ENCODE measurements at regions not wholly inside any gene's neighbourhood (a gene's known extent, or its start where the extent isn't known, plus 50 kb on each side); places are given as distances from the start of the nearest gene placed in this dataset.

DNA sequence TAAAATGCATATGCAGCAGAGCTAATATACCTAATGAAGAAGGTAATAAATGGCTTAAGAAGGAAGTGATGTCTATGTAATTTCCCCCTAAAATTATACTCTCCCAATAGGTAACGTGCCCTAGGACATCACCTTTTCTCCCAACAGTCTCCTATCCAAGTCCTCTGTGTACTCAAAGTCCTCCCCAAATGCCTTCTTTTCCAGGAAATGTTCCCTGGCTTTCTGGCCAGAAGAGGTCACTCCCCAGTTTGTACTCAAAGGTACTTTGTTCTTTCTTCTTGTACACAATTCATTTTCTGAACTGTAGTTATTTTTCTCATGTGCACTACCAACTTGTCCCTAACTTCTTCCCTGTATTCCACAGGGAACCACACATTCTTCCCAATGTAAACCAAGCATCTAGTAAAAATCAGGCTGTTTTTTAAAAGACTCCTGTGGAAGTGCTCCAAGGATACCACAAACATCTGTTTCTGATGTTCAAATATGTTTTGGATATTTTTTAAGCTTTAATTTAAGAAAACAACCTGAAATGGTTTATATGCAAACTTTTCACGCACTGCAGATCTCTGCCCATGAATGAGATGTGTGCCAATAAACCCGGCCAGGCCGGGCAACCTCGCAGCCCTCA lies 262.3 kb upstream of the KLF14 start:
- DNase-seq (ENCODE audit: low read depth): no peak

DNA sequence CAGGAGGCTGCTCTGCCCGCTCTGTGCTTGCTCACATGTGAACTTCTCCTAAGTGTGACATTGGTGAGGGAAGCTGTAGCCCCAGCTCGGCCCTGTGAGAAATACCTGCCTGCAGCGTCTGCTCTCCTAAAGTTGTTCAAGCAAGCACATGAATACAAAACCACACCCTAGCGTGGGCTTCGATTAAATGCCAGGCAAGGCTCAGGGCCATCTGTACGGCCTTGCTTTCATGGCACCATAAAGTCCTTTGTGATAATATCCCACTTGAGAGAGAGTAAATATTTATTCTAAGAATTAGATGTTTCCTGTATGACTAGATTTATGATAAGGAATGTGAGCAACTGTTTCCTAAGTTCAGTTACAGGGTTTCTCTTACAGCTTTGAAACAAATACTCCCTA lies 262.8 kb upstream of the KLF14 start:
- DNase-seq (ENCODE audit: low read depth): no peak

DNA sequence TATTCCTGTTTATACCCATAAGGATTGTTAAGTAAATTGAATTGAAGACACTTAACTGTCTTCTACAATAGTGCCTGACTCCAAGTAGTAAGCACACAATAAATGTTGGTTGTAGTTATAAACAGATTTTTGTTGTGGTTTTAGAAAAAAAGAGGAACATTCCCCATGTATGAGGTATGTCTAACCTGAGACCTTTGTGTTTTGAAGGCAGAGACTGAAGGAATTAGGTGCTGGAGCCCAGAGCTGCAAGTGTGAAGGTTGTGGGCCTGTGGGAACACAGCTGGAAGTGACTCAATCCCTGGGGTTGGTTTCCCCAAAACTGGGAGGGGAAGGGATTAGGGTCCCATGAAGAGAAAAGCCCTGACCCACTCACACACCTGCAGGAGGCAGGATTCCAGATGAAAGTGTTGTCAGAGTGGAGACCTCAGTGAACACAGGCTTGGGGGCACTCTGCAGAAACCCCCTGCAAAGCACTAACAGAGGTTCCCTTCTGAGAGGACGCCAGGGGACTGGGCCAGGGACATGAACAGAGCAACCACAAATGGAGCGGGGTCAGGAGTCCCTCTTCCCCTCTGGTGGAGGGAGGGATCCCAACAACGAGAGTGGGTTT lies 265.1 kb upstream of the KLF14 start:
- peak; percentile 31 for DNase-seq (ENCODE audit: low read depth)

DNA sequence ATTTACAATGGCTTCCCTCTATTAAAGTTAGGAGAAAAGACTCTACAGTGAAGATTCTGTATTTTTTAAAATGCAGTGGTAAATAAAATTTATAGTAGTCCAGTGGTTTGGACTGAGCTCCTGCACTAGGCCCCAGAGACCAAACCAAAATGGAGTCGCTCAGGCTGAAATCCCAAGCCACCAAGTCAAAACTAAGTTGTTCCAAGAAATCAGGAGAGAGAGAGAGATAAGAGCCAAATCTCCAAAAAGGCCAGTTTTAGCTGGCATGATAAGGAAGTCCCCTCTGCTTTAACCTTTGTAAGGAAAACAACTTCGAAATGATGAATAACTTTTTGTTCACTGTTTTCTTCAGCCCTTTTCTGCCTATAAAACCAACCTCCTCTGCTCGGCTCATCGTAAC lies 265.9 kb upstream of the KLF14 start:
- DNase-seq (ENCODE audit: low read depth): no peak

DNA sequence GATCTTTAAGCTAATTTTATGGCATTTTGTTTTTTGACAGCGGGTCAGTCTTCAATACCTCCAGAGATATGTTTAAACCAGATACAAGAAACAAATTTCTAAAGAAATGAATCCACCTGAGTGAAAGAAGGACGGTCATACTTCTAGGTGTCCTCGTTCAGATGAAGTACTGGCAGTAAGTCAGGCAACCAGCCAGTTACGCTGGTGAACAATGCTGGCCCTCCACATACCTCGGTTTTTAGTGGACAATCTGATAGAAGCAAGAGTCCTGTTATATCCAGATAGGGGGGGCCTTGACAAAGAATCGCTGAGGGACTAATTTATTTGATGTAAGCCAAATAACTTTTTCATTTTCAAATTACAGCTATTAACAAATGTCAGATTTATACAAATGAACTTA lies 266.4 kb upstream of the KLF14 start:
- DNase-seq (ENCODE audit: low read depth): no peak

DNA sequence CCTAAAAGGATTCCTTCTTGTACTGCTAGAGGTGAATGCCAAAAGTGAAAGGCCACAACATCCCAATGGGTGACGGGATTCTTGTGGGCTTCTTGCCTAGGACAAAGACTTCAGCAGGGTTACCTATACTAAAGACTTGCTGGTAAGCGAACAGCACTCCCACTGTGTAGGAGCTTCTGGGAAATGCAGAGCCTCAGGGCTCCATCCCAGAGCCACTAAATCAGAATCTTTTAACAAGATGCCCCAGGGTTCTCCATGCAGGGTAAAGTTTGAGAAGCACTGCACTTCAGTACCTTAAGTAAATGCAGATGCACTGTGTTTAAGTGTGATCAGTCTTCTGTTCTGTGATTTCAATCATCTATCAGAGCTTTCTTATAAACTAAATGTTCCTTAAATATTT lies 266.9 kb upstream of the KLF14 start:
- no peak for DNase-seq (ENCODE audit: low read depth)

DNA sequence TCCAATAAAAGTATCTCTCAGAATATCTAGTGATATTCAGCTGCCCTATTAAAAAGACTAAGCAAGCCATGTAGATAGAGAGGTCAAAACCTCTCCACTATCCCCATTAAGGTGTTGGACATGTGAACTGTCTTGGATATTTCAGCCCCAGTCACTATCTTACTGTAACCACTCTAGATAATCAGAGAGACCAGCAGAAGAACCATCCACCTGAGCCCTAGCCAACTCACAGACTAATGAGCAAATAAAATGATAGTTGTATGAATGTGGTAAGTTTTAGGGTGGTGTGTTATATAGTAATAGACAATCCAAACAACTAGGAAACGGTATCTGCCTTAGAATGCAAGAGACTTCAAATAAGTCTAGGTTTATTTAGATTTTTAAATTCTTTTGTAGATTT lies 268.6 kb upstream of the KLF14 start:
- no peak for DNase-seq (ENCODE audit: low read depth)

DNA sequence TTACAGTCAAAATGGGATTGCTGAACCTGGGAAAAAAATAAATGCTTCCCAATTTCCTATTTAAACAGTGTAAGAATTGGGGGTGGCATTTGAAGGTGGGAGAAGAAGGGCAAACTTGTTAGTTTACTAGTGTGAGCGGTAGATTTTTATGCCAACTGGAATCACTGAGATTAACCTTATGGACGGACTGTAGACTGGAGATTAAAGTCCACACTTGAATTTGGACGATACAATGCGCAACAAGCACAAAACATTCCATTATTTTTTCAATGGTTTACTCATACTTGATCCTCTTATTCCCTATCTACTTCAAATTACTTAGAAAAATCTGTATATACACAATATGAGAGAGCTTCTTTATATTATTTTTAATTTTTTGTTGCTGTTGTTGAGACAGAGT lies 269.6 kb upstream of the KLF14 start:
- DNase-seq (ENCODE audit: low read depth): no peak

DNA sequence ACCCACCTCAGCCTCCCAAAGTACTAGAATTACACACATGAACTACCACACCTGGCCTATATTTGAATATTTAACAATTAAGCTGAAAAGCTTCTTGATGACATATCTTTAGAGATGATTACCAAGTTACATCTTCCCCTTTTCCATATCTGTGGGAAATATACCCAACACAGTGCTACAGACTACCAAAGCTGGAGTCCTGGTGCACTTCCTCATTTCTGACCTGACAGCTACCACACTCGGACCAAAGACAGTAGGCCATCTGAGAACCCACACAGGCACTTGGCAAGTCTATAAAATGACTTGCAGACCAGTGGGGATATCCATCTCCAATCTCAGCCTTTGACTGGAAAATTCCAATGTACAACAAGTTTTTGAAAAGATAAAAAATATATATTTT lies 270.4 kb upstream of the KLF14 start:
- DNase-seq (ENCODE audit: low read depth): no peak

DNA sequence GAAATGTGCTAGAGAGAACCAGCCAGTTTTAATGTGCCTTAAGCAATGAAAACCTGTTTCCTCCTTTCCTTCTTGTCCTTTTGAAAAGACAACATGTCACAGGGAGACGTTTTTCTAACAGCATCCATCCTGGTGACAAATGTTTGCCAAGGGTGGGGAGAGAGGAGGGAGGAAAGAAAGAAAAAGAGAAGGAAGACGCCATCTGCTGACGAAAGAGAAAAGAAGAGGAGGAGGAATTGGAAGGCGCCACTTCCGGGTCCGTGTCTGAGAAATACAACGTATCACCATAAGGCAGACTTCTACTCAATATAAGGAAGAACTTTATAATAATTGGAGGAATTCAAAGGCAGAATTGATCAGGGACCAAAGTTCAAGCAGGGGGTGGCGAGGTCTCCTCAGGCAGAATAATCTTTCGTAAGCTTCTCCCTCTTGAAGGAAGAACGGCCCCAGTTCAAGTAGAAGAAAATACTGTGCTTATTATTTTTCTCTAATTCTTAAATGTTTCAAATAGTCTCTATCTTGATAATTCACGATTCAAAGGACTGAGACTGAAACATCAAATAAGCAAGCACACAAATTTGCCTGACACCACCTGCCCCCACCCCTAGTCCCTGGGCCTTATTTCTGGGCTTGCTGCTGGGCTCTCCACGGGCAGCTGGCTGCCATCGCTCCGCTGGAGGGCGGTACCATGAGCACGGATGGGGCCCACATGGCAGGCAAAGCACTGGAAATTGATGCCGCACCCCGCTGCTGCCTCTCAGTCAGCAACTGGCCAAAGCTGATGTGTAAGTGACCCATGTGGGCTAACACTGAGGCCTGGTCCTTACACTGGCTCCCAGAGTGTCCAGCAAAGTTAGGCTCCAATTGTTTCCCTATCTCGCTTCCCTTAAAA lies 273.7 kb upstream of the KLF14 start:
- peak; percentile 82 for DNase-seq (ENCODE audit: low read depth)

DNA sequence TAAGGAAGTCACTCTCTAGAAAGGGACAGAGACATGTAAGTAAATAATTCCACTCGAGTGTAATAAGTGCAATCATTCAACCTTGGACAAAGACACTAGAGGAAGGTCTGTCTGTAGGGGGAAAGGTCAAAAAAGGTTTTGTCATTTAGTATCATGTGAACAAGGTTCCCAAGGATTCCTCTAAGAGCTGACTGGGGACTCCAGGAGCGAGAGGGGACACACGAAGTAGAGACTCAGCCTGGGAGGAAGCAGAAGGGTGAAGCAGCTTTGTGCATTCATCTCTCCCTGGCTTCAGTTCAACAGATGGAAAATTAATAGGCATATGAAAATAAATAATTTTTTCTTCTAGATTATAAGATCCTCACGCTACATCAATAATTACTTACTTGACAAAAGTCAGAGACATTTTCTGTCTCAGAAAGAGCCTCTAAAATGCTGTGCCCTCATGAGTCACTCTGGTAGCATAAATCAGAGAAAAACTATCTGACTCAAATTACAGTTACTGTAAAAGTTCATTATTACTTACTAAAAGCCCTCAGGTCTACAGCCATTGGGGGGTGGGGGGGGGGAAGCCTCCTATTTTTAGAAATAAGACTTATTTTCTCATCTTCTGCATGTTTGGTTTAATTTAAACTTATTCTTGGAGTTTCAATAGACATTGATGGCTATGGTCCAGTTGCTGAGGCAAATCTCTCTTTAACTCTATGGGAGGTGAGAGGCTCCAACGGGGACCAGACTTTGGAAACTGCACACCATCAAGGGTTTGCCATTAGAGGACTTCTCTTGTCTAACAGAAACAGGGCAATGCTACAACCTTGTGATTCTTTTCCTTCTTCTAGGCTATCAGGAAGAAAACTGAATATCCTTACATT lies 275.1 kb upstream of the KLF14 start:
- peak; percentile 77 for DNase-seq (ENCODE audit: low read depth)

DNA sequence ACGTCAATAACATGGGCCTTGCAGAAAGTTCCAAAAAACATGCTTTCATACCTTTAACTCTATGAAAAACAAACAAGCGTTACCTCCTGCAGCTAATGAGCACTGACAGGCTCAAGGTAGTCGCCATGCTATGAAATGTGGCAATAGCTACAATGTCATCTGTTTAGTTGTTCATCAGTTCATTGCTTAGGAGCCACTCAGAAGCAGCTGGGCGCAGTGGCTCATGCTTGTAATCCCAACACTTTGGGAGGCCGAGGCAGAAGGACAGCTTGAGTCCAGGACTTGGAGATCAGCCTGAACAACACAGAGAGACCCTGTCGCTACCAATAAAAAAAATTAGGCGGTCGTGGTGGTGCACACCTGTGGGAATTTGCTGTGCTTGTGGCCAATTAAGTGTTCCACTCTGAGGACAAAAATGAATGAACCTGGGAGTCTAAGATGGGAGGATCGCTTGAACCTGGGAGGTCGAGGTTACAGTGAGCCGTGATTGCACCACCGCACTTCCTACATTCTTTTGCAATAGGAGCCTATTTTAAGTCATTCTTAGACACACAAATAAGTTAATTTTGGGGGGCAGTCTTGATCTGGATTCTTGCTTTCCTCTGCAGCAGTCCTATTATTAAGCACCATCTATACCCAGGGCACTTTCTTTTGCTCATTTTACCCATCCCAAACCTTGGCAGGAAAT lies 276.2 kb upstream of the KLF14 start:
- DNase-seq (ENCODE audit: low read depth): no peak

DNA sequence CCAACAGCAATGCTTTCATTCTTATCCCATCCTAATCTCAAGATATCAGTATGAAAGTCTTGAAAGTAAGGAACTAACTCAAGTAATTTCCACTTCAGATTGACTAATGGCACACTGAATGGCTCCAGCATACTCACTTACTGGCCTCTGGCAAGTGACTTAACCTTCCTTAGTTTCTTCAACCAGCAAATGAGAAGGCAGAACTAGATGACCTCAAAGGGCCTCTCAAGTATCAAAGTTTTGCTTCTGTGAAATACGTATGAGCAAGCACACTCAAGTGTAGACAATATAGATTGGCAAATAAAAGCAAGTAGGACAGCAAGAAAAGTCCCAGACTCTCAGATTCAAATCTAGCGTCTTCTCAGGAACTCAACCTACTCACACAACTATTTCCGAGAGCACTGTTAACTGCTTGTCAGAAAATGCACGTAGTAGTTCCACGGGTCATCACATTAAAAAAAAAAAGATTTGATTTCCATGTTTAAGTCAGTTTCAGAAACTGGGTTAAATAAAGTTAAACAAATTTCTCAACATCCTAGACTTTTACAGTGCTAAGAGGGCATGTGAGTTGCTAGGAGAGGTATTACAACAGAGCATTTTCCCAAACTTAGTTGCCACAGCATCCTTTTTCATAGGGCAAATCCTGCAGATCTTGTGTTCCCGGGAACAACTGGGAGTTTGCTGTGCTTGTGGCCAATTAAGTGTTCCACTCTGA lies 276.9 kb upstream of the KLF14 start:
- peak; percentile 82 for DNase-seq (ENCODE audit: low read depth)

DNA sequence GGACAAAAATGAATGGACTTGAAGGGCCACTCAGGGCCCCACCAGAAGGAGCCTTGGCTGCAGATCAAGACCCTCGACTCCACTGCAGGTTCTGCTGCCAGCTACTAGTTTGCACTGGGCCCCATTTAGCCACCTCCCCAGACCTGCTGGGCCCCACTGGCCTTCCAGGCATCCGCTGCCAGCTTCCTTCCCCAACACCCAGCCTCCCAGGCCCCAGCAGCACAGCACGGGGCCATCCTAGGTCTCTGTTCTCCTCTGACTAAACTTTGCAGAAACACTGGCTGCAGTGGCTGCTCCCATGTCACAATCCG lies 277.4 kb upstream of the KLF14 start:
- DNase-seq (ENCODE audit: low read depth): peak; percentile 61

DNA sequence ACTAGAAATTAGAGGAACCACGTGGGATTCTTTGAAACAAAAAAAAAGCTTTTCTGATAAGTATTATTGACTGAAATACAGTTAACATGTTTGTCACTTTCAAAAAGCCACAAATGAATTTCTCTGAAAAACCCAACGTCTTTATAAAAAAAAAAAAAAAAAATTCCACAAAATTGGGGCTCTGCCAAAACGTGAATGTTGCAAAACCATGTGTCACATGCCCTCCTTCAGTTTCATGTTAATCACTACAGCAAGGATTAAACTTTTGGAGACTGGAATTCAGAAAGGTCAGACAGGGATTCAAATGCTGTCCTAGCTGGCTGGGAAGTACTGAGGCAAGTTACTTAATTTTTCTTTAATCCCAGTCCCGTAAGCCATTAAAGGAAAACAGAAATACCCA lies 278.0 kb upstream of the KLF14 start:
- peak; percentile 85 for DNase-seq (ENCODE audit: low read depth)

DNA sequence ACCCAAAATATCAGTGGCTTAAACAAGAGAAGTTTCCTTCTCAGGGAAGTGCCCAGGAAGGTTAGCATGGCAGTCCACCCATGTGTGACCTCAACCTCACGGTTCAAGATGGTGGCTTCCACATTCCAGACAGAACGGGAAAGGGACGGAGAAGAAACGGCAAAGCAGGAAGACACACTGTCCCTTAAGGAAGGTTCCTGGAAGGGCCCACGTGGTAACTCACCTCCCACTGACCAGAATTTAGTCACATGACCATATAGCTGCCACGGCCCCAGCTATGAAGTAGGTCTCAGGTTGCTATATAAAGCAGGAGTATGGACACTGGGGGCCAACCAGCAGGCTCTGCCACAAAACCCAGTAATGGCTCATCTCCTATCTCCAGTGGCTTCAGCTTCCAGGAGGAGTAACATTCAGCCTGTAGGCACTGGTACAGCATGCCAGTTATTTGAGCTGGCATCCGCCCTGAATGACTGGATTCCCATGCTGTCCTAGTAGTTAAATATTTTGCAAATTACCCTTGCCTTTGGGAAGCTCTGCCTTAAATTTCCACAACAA lies 278.5 kb upstream of the KLF14 start:
- DNase-seq (ENCODE audit: low read depth): peak; percentile 88

DNA sequence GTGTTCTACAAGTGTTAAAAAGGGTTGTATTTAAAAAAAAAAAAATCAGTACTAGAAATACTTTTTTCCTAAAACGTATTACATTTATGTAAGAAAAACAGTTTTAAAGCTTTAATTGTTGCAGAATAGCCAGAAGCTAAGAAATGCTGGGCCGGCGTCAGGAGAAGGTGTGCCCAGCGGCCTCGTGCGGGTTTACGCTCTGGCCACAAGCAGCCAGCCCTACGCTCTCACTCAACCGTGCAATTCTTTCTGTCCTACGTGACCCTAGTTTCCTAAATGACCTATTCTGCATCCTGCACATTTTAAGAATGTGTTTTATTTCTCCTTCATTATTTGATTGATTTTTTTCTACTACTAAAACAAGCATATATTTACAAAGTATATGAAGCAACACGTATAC lies 279.7 kb upstream of the KLF14 start:
- DNase-seq (ENCODE audit: low read depth): no peak

DNA sequence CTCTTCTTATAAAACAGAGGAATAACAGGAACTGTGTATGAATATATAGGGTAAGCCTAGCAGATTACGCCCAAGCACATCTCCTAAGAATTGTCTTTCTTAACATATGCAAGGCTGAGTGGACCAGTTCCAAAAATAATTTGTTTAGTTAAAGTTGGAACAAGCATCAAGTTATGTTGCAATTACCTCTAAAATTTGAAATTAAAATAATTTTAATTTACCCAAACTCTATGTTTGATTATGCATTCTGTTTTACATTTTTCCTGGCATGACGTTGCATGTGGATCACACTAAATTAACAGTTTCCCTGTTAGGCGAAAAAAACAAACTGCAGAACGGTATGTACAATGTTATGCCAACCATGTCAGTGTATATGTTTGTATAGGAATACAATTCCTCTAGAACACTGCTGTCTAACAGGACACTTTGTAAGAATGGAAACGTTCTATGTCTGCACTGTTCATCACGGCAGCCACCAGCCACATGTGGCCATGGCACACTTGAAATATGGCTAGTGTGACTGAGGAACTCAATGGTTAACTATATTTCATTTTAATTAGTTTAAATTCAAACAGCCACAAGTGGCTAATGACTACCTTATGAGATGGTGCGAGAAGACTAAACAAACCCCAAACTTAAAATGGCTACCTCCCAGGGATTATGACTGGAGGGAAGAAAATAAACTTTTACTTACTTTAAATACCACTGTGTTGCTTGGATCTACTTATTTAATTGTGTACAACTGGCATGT lies 281.1 kb upstream of the KLF14 start:
- DNase-seq (ENCODE audit: low read depth): no peak

DNA sequence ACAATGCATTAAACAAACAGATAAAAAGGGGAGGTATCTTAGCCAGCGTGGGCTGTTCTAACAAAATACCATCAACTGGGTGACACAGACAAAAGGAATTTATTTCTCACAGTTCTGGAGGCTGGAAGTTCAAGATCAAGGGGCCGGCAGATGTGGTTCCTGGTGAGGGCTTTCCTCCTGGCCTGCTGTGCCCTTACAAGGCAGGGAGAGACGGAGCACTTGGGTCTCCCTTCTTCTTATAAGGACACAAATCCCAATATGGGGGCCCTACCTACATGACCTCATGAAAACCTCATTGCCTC lies 281.6 kb upstream of the KLF14 start:
- DNase-seq (ENCODE audit: low read depth): peak; percentile 83

DNA sequence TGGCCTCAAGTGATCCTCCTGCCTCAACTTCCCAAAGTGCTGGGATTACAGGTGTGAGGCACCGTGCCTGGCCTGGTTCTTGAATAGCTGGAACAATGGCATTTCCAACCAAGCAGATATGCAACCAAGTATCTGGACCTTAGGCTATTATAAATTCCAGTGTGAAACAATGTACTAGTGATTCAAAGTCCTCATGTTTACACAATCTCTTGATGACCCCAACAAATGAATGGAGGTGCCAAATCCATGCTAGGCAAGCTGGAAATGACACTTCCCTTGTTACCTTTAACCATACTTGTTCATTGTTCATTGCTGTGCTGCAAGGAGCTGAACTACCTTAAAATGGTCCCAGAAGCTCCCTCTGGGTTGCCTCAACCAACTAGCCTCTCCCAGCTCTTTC lies 282.2 kb upstream of the KLF14 start:
- no peak for DNase-seq (ENCODE audit: low read depth)

Data from RPMI7951 (cell line).